BE2C (cell line): ENCODE measurements at regions not wholly inside any gene's neighbourhood (a gene's known extent, or its start where the extent isn't known, plus 50 kb on each side); places are given as distances from the start of the nearest gene placed in this dataset.

Source experiments
- DNase-seq: peaks from one replicate; pipeline ENCODE4 v3.0.0-alpha.2; 2020
- H3K27me3 ChIP-seq: fragments of 250-450 bp; sonication (Bioruptor Pico); 2 replicates; pipeline ENCODE4 v1.5.1; 2020; ENCODE audit warnings: mild to moderate bottlenecking
- H3K36me3 ChIP-seq: fragments of 250-450 bp; sonication (Bioruptor Pico); 2 replicates; pipeline ENCODE4 v1.5.1; 2020; ENCODE audit warnings: mild to moderate bottlenecking
- H3K4me1 ChIP-seq: fragments of 250-450 bp; sonication (Bioruptor Pico); 2 replicates; pipeline ENCODE4 v1.5.1; 2020
- H3K4me3 ChIP-seq: 2 replicates; pipeline ENCODE4 v1.5.1; 2011; ENCODE audit warnings: low read depth, low read length
- H3K9me3 ChIP-seq: fragments of 250-450 bp; sonication (Bioruptor Pico); 2 replicates; pipeline ENCODE4 v1.5.1; 2020
- CTCF ChIP-seq: IDR thresholded peaks from 2 replicates; pipeline ENCODE4 v1.5.1; 2012; ENCODE audit warnings: mild to moderate bottlenecking, low read depth, low read length

GRCh38 chr20:40441771-40442170 is 247.3 kb downstream of the MAFB start:
- no peaks in the 10 kb centered on the region for H3K4me1 ChIP-seq
- H3K36me3 ChIP-seq, result no peaks in the 10 kb centered on the region
- no peak overlapping the region for H3K4me3 ChIP-seq
- TF ChIP-seq CTCF, result no peak
- no peaks in the 10 kb centered on the region for H3K9me3 ChIP-seq
- DNase-seq, result no peak
- H3K27me3 ChIP-seq, result no peaks in the 10 kb centered on the region

- DNase-seq, result no peak
- H3K27me3 ChIP-seq, result no peaks in the 10 kb centered on the region
- H3K36me3 ChIP-seq, result no peaks in the 10 kb centered on the region
- no peak for TF ChIP-seq CTCF
- no peak overlapping the region for H3K4me3 ChIP-seq
- no peaks in the 10 kb centered on the region for H3K9me3 ChIP-seq
- H3K4me1 ChIP-seq, result no peaks in the 10 kb centered on the region
Measured at GRCh38 chr20:40438161-40438830, 250.7 kb downstream of the MAFB start.

GRCh38 chr20:40436011-40436410 is 253.0 kb downstream of the MAFB start:
- no peaks in the 10 kb centered on the region for H3K27me3 ChIP-seq
- no peaks in the 10 kb centered on the region for H3K4me1 ChIP-seq
- no peak overlapping the region for H3K4me3 ChIP-seq
- H3K9me3 ChIP-seq, result no peaks in the 10 kb centered on the region
- no peak for TF ChIP-seq CTCF
- no peaks in the 10 kb centered on the region for H3K36me3 ChIP-seq
- DNase-seq, result no peak

- DNase-seq, result no peak
- Histone ChIP-seq H3K36me3 (no peaks in the 10 kb centered on the region), H3K9me3 (no peaks in the 10 kb centered on the region), H3K27me3 (no peaks in the 10 kb centered on the region), H3K4me3 (no peak overlapping the region), H3K4me1 (no peaks in the 10 kb centered on the region)
- no peak for TF ChIP-seq CTCF
Measured at GRCh38 chr20:40435146-40435895, 253.7 kb downstream of the MAFB start.

- Histone ChIP-seq H3K9me3 (no peaks in the 10 kb centered on the region), H3K36me3 (no peaks in the 10 kb centered on the region), H3K27me3 (no peaks in the 10 kb centered on the region), H3K4me1 (no peaks in the 10 kb centered on the region), H3K4me3 (no peak overlapping the region)
- TF ChIP-seq CTCF, result no peak
- no peak for DNase-seq
Measured at GRCh38 chr20:40434122-40434521, 254.9 kb downstream of the MAFB start.

DNA sequence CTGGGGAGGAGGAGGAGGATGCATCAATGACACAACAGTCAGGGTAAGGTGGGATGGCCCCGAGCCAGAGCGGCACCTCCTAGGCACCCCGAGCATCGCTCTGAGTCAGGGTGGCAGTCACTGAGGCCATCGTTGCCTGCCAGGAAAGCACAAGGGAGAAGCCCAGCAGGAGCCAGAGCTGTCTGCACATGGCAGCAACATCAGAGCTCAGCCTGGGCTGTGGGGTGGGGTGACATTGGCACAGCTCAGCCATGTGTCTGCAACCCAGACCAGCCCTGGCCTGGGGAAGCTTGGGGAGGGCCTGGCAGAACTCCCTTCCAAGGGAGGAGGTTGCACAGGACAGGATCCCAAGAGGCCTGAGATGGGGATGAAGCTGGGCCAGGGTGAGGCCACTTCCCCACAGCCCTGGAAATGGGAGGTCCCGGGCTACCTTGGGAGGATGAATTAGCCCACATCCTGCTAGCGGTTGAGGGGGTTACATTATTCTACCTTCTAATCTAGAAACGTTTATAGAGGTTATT is 255.6 kb downstream of the MAFB start:
- Histone ChIP-seq H3K4me3 (no peak overlapping the region), H3K4me1 (no peaks in the 10 kb centered on the region), H3K36me3 (no peaks in the 10 kb centered on the region), H3K27me3 (no peaks in the 10 kb centered on the region), H3K9me3 (no peaks in the 10 kb centered on the region)
- TF ChIP-seq CTCF, result no peak
- no peak for DNase-seq
